Neural cell (in vitro differentiated cells): ENCODE measurements at regions not wholly inside any gene's neighbourhood (a gene's known extent, or its start where the extent isn't known, plus 50 kb on each side); places are given as distances from the start of the nearest gene placed in this dataset.

Experiments
- EZH2 ChIP-seq: fragments of 200-600, 300-800 bp; shearing (Covaris generic), sonication (generic); IDR thresholded peaks from 2 replicates; pipeline ENCODE4 v1.6.1; 2014; ENCODE audit warnings: antibody characterized with exemption, low read length, borderline replicate concordance, mild to moderate bottlenecking; ENCODE audit not compliant: insufficient read depth, poor library complexity, severe bottlenecking
- MXI1 ChIP-seq: fragments of 450-650 bp; conservative IDR thresholded peaks from 2 replicates; pipeline ENCODE4 v1.6.1; 2014; ENCODE audit warnings: antibody characterized with exemption, mild to moderate bottlenecking; ENCODE audit not compliant: poor library complexity, severe bottlenecking
- POLR2AphosphoS5 ChIP-seq: IDR thresholded peaks from 2 replicates; pipeline ENCODE4 v1.6.1; 2012
- TF ChIP-seq, protein P1 (sequence below): IDR thresholded peaks from 2 replicates; pipeline ENCODE4 v1.6.1; 2012; ENCODE audit warnings: borderline replicate concordance
- TF ChIP-seq, protein P2 (sequence below): fragments of 450-650 bp; IDR thresholded peaks from 2 replicates; pipeline ENCODE4 v1.5.1; 2014; ENCODE audit warnings: antibody characterized with exemption, mild to moderate bottlenecking, moderate library complexity; ENCODE audit not compliant: poor library complexity, severe bottlenecking

DNA sequence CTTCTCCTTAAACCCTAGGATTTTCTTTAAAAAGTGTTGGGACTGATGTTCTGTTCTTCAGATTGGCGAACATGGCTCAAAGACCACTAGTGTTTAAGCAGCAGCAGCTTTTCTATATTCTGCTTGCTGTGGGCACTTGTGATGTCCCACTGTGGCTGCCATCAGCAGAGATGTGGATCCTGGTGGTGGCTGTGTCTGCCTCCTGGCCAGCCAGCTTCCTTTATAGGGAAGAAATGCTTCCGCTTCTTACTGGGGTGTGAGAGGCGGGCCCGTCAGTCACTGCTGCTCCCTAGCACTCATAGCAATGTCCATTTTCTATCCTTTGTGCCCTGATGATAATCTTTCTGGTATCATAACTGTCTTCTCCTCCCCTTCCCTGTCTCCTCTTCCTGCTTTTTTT is 66.7 kb upstream of the ESR1 start:
- TF ChIP-seq, protein P1, sequence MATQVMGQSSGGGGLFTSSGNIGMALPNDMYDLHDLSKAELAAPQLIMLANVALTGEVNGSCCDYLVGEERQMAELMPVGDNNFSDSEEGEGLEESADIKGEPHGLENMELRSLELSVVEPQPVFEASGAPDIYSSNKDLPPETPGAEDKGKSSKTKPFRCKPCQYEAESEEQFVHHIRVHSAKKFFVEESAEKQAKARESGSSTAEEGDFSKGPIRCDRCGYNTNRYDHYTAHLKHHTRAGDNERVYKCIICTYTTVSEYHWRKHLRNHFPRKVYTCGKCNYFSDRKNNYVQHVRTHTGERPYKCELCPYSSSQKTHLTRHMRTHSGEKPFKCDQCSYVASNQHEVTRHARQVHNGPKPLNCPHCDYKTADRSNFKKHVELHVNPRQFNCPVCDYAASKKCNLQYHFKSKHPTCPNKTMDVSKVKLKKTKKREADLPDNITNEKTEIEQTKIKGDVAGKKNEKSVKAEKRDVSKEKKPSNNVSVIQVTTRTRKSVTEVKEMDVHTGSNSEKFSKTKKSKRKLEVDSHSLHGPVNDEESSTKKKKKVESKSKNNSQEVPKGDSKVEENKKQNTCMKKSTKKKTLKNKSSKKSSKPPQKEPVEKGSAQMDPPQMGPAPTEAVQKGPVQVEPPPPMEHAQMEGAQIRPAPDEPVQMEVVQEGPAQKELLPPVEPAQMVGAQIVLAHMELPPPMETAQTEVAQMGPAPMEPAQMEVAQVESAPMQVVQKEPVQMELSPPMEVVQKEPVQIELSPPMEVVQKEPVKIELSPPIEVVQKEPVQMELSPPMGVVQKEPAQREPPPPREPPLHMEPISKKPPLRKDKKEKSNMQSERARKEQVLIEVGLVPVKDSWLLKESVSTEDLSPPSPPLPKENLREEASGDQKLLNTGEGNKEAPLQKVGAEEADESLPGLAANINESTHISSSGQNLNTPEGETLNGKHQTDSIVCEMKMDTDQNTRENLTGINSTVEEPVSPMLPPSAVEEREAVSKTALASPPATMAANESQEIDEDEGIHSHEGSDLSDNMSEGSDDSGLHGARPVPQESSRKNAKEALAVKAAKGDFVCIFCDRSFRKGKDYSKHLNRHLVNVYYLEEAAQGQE: no peak
- TF ChIP-seq, protein P2, sequence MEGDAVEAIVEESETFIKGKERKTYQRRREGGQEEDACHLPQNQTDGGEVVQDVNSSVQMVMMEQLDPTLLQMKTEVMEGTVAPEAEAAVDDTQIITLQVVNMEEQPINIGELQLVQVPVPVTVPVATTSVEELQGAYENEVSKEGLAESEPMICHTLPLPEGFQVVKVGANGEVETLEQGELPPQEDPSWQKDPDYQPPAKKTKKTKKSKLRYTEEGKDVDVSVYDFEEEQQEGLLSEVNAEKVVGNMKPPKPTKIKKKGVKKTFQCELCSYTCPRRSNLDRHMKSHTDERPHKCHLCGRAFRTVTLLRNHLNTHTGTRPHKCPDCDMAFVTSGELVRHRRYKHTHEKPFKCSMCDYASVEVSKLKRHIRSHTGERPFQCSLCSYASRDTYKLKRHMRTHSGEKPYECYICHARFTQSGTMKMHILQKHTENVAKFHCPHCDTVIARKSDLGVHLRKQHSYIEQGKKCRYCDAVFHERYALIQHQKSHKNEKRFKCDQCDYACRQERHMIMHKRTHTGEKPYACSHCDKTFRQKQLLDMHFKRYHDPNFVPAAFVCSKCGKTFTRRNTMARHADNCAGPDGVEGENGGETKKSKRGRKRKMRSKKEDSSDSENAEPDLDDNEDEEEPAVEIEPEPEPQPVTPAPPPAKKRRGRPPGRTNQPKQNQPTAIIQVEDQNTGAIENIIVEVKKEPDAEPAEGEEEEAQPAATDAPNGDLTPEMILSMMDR: no peak
- TF ChIP-seq EZH2 (no peak), POLR2AphosphoS5 (no peak), MXI1 (no peak)
